Suprapubic skin (tissue), 4 donors: ENCODE measurements at regions not wholly inside any gene's neighbourhood (a gene's known extent, or its start where the extent isn't known, plus 50 kb on each side); places are given as distances from the start of the nearest gene placed in this dataset.

Experiments used
- DNase-seq, 2 donors: peaks; one replicate each; pipeline ENCODE4 v3.0.0-alpha.2; 2019; ENCODE audit warnings: low spot score in 2 of 2
- H3K27ac ChIP-seq: fragments of 200-600 bp; sonication (generic); one replicate; pipeline ENCODE4 v1.5.1; 2019
- H3K27me3 ChIP-seq: fragments of 200-600 bp; sonication (generic); one replicate; pipeline ENCODE4 v1.5.1; 2019
- H3K36me3 ChIP-seq: fragments of 200-600 bp; sonication (generic); one replicate; pipeline ENCODE4 v1.5.1; 2019
- H3K4me1 ChIP-seq: fragments of 200-600 bp; sonication (generic); one replicate; pipeline ENCODE4 v1.5.1; 2019
- H3K4me3 ChIP-seq: fragments of 200-600 bp; sonication (generic); one replicate; pipeline ENCODE4 v1.5.1; 2019; ENCODE audit warnings: mild to moderate bottlenecking
- H3K9me3 ChIP-seq: fragments of 200-600 bp; sonication (generic); one replicate; pipeline ENCODE4 v1.5.1; 2019
- EP300 ChIP-seq: sonication (generic); formaldehyde crosslinking; IDR thresholded peaks from one replicate; pipeline ENCODE4 v1.6.1; 2017; ENCODE audit warnings: antibody characterized with exemption
- POLR2A ChIP-seq, 2 donors: fragments of 450-650 bp; IDR thresholded peaks; one replicate each; pipeline ENCODE4 v1.6.1; 2017; ENCODE audit warnings: antibody characterized with exemption in 2 of 2, mild to moderate bottlenecking in 2 of 2, moderate library complexity in 2 of 2
- POLR2AphosphoS5 ChIP-seq, 3 donors: sonication (generic); formaldehyde crosslinking; IDR thresholded peaks; one replicate each; pipeline ENCODE4 v1.6.1; 2017; ENCODE audit warnings: antibody characterized with exemption in 3 of 3
- WGBS: methylation state at CpG from one replicate; pipeline ENCODE4 v1.1.5; 2018; 5-methylcytosine and 5-hydroxymethylcytosine counted together
- TF ChIP-seq, protein P1 (sequence below), 2 donors: fragments of 200-600 bp in 1 of 2; fragments of 450-650 bp in 1 of 2; sonication (generic) in 1 of 2; IDR thresholded peaks; one replicate each; pipeline ENCODE4 v1.5.1; 2016 to 2019; ENCODE audit warnings: antibody characterized with exemption in 2 of 2, mild to moderate bottlenecking in 1 of 2, moderate library complexity in 1 of 2

DNA sequence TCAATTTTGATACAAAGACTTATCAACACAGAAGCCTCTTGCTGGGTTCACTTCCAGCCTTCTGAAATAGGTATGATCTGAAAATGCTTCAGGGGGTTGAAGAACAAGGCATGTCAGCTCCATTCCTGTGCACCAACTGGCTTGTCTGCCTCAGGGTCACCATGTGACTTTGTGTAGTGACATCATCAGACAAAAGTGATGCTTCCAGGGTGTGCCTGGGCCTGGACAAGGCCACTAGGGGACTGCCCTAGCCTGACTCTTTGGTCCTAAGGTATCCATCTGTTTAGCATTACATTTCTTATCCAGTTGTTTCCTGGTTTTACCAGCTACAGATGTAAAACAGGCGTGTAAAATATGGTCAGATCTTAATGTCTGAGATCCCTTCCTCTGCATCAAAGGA is 155.6 kb downstream of the CAND1 start:
- Histone ChIP-seq H3K4me3 (no peak overlapping the region), H3K4me1 (no peaks in the 10 kb centered on the region), H3K27ac (no peak overlapping the region), H3K27me3 (no peaks in the 10 kb centered on the region), H3K36me3 (no peaks in the 10 kb centered on the region), H3K9me3 (no peaks in the 10 kb centered on the region)
- no peak for DNase-seq
- WGBS: 86% methylated on average over 1 of the region's 1 CpG
- TF ChIP-seq, protein P1, sequence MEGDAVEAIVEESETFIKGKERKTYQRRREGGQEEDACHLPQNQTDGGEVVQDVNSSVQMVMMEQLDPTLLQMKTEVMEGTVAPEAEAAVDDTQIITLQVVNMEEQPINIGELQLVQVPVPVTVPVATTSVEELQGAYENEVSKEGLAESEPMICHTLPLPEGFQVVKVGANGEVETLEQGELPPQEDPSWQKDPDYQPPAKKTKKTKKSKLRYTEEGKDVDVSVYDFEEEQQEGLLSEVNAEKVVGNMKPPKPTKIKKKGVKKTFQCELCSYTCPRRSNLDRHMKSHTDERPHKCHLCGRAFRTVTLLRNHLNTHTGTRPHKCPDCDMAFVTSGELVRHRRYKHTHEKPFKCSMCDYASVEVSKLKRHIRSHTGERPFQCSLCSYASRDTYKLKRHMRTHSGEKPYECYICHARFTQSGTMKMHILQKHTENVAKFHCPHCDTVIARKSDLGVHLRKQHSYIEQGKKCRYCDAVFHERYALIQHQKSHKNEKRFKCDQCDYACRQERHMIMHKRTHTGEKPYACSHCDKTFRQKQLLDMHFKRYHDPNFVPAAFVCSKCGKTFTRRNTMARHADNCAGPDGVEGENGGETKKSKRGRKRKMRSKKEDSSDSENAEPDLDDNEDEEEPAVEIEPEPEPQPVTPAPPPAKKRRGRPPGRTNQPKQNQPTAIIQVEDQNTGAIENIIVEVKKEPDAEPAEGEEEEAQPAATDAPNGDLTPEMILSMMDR (IDR thresholded peaks at IDR 0.05): no peak

DNA sequence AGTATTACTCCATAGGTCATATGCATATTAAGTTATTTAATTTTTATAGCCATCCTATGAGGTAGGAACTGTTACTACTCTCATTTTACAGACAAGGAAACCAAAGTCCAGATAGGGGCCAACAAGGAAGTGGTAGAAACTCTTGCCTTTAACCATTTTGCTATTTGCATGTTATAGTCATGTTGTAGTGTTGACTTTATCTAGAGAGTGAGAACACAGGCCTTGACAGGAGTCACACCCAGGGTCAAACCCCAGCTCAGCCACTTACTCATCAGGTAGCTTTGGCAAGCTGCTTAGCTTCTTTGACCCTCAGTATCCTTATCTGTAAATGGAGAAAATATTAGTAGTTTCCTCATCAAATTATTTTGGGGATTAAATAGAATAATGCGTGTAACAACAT is 156.2 kb downstream of the CAND1 start:
- Histone ChIP-seq H3K27me3 (no peaks in the 10 kb centered on the region), H3K9me3 (no peaks in the 10 kb centered on the region), H3K27ac (no peak overlapping the region), H3K4me1 (peaks cover 3% of the 10 kb centered on the region), H3K36me3 (no peaks in the 10 kb centered on the region), H3K4me3 (no peak overlapping the region)
- TF ChIP-seq POLR2AphosphoS5 (IDR thresholded peaks at IDR 0.05): no peak
- TF ChIP-seq EP300: no peak
- TF ChIP-seq, protein P1 (IDR thresholded peaks at IDR 0.05): no peak
- TF ChIP-seq POLR2A (IDR thresholded peaks at IDR 0.05): no peak
- DNase-seq: no peak
- 95% methylated on average over 1 of the region's 1 CpG for WGBS

DNA sequence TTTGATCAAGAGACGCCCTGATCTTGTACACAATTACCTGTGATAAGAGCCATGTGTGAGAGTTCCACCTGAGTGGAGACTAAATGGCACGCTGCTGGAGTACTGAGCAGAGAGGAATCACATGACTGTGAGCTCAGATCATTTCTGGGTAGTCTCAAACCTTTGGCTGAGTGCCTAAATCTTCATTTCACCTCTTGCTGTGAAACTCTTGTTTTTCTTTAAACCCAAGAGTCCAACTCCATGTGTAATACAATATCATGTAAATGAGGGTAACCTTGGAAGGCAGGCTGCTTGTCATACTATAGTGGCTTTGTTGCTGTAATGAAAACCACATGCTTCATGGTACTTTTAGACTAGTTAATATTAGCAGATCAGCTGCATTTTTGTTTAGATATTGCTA is 156.9 kb downstream of the CAND1 start:
- no peak overlapping the region for H3K27ac ChIP-seq
- no peak overlapping the region for H3K4me3 ChIP-seq
- no peak for DNase-seq
- H3K36me3 ChIP-seq: no peaks in the 10 kb centered on the region
- peaks cover 3% of the 10 kb centered on the region for H3K4me1 ChIP-seq
- no peaks in the 10 kb centered on the region for H3K9me3 ChIP-seq
- WGBS: 82% methylated on average over 2 of the region's 2 CpGs
- no peaks in the 10 kb centered on the region for H3K27me3 ChIP-seq
- no peak for TF ChIP-seq POLR2AphosphoS5 (IDR thresholded peaks at IDR 0.05)
- no peak for TF ChIP-seq POLR2A (IDR thresholded peaks at IDR 0.05)
- no peak for TF ChIP-seq EP300
- TF ChIP-seq, protein P1 (IDR thresholded peaks at IDR 0.05): no peak

DNA sequence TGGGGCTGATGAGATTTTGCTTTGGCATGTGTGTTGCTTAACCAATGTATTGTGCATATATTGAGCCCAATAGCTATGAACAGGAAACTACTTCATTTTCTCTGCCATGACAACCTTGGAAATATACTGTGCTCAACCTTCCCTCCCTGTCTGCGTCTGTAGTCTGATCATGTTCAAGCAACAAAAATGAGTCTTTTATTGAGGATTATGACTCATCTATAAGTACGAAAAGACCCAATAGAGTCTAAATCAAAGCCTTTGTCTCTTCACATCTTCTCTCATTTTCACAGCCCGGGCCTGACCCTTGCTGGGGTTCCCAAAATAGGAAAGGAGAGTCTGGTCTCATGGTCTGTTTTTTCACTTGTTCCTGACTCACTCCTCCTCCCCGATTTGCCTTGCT is 158.2 kb downstream of the CAND1 start:
- H3K27ac ChIP-seq: no peak overlapping the region
- no peaks in the 10 kb centered on the region for H3K9me3 ChIP-seq
- H3K4me1 ChIP-seq: peaks cover 3% of the 10 kb centered on the region
- no peak for TF ChIP-seq POLR2AphosphoS5 (IDR thresholded peaks at IDR 0.05)
- TF ChIP-seq, protein P1 (IDR thresholded peaks at IDR 0.05): no peak
- TF ChIP-seq EP300: no peak
- TF ChIP-seq POLR2A (IDR thresholded peaks at IDR 0.05): no peak
- no peaks in the 10 kb centered on the region for H3K27me3 ChIP-seq
- WGBS: 90% methylated on average over 4 of the region's 4 CpGs
- H3K4me3 ChIP-seq: no peak overlapping the region
- no peaks in the 10 kb centered on the region for H3K36me3 ChIP-seq
- DNase-seq: no peak

DNA sequence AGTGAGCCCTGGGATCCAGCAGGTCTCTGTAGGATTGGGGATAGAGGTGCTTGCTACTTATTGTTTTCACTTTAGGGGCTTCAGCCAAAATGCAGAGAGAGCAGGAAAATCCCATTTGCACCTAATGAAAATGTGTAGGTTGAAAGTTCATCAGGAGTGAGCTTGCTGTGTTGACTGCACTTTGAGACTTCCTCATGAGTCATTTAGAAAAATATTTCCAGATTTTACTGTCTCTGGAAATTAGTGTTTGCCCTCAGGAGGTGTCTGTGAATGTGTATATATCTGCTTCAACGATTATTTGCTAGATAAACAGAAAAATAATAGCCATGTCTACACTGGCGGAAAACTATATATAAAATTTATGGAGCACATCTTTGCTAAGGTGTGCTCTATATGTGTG is 159.3 kb downstream of the CAND1 start:
- H3K36me3 ChIP-seq: no peaks in the 10 kb centered on the region
- 56% methylated on average over 2 of the region's 2 CpGs for WGBS
- no peak overlapping the region for H3K4me3 ChIP-seq
- H3K27me3 ChIP-seq: no peaks in the 10 kb centered on the region
- H3K4me1 ChIP-seq: peaks cover 3% of the 10 kb centered on the region
- no peak overlapping the region for H3K27ac ChIP-seq
- TF ChIP-seq EP300 (no peak), POLR2AphosphoS5 (IDR thresholded peaks at IDR 0.05) (no peak)
- TF ChIP-seq, protein P1 (IDR thresholded peaks at IDR 0.05): no peak
- H3K9me3 ChIP-seq: no peaks in the 10 kb centered on the region
- DNase-seq: no peak
